Activated CD4-positive, alpha-beta T cell treated with anti-CD3 and anti-CD28 coated beads, Interleukin-2, amount 50 U/mL, for 48 hours (primary cell): ENCODE measurements at regions not wholly inside any gene's neighbourhood (a gene's known extent, or its start where the extent isn't known, plus 50 kb on each side); places are given as distances from the start of the nearest gene placed in this dataset.
"Not testable (repeated sequence)": the region's sequence is repeated elsewhere in the genome, so short reads cannot be mapped to it uniquely, and the experiment has no call there.

Experiments used
- DNase-seq, 2 experiments: peaks; one replicate each; pipeline ENCODE4 v3.0.0-alpha.2; 2020

DNA sequence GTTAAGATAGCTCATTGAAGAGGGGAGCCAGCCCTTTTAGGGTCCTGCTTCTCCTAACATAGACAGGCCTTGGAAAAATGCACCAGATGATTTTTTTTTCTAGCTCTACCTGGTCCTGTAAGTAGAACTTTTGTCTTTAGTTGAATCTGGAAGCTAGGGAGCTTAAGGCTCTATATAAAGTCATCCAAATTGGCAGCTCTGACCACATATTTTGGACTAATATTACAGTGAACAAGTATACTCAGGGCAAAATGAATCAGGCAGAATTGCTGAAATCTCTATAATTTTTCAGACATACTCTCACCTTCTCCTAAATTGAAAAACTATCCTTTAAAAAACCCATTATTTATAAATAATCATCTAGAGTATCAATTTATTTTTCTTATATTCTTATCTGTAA lies 375.6 kb downstream of the OSTF1 start:
- no peak for DNase-seq

GRCh38 chr9:75464726-75465125 lies 376.4 kb downstream of the OSTF1 start:
- no peak for DNase-seq

DNA sequence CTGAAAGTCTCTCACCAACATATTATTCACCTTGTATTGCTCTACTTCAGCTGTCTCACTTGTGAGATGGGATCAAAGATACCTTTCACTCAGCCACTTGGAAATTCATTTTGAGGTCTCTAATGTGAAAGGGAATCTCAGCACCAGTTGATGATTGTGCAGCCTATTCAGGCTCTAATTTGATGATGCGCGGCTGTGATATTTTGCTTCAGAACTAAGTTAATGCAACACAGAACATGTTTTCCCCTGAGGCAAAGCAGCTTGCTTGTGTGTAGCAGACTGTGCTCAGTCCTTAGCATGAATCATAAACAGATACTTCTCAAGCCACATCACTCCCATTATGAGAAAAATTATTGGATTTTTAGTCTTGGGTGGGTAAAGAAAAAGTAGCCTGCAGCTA lies 378.8 kb downstream of the OSTF1 start:
- DNase-seq, result no peak

- no peak for DNase-seq
Observed at GRCh38 chr9:75471549-75472114, 383.3 kb downstream of the OSTF1 start.

- DNase-seq, result no peak
Observed at GRCh38 chr9:75482566-75482965, 394.3 kb downstream of the OSTF1 start.

DNA sequence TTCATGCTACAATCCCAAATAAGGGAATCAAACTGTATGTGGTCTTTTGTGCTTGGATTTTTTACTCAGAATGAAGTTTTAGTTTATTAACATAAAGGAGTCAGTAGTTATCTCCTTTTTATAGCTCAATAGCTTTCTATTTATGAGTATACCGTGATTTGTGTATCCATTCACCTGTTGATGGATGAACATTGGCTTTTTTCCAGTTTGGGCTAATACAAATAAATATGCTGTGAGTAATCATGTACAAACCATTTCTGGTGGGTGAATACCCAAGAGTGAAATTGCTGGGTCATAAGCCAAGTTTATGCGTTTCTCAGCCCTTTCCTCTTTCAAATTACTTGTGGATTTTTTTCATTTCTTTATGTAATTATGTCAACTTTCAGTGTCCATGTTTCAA lies 395.3 kb downstream of the OSTF1 start:
- DNase-seq, result no peak

DNA sequence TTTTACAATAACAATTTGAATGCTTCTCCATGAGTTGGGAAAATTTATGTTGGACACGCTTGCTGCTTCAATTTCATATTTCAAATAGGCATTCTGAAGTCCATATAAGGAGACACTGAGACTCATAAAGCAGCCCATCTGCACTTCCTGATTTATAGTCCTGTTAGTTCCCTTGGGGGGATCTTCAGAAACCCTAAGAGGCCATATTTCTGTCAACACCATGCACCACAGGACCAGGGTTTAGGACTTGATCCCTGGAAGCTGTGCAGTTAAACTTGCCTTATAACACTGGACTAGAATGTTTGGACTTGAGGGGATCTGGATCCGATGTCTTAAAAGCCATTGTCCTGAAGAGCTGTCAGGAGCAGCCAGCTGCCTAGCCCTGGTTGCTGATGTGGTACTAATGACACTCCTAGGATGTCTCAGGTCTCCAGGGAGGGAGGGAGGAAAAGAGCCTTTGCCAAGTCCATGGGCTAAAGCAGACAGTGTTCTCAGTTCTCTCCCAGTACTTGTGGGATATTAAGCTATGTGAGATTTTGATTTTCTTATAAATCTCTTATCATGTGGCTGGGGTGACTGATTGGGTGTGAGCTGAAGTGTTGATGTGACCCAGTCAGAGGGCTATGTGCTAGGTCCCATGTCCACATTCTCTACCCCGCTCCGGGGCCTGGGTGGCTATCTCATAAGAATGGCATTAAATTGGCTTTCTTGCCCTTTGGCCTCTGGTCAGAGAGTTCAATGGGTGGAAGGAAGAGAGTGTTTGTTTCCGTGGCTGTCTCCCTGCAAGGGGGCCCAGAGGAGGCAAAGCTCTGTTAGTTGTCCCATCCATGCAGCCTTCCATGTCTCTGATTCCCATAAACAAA lies 399.8 kb downstream of the OSTF1 start:
- DNase-seq, result no peak

- no peak for DNase-seq
Observed at GRCh38 chr9:75488719-75489110, 400.4 kb downstream of the OSTF1 start.

GRCh38 chr9:75490326-75490725 lies 400.1 kb upstream of the PCSK5 start:
- DNase-seq, result no peak

DNA sequence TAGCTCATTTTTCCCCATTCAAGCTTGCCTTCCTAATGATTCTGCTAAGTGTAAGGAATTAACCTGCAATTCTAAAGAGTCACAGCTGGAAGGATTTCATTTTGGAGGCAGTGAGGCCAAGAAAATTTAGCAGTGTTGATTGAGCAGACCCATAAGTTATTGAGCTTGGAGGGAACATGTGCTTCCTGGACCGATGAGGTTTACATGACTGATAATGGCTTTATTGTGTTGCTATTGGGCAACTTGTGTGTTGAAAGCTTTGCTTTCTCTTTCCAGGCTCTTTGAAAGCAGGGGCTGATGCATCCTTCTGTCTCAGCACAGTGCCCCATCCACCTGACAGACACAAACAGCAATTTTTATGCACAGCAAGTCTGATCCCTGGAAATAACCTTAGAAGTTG lies 398.9 kb upstream of the PCSK5 start:
- no peak for DNase-seq

GRCh38 chr9:75499812-75500211 lies 390.7 kb upstream of the PCSK5 start:
- no peak for DNase-seq

DNA sequence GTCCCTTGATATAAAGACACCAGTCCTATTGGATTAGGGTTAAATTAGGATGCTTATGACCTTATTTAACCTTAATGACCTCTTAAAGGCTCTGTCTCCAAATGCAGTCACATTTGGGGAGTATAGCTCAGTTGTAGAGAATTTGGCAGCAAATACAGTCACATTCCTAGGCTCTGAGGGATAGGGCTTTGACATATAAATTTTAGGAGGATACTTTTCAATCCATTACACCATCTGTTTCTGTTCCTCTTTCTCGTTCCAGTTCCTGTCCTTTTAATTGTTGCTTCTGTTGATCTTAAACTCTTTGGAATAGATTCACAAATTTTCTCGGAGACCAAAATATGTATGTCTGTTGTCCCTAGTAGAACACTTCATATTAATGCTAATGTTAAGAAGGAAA lies 390.0 kb upstream of the PCSK5 start:
- DNase-seq, result no peak

- not testable (repeated sequence) for DNase-seq
Observed at GRCh38 chr9:75500940-75501339, 389.5 kb upstream of the PCSK5 start.

DNA sequence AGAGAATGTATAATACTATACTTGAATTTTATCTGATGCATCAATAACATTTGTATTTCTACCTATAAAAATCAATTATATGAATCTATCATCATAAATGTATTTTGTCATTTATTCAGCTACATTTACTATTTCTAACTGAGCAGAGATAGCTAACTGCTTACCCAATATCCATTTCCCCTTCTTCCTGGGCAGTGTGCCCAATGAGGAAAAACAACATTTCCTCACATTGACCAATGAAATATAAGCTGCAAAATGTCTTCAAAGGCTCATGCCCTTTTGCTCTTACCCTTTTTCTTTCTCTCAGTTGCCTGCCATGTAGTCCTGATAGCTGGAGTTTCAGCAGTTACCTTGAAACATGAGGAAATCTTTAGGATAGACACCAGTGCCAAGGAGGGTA lies 385.8 kb upstream of the PCSK5 start:
- DNase-seq, result no peak

DNA sequence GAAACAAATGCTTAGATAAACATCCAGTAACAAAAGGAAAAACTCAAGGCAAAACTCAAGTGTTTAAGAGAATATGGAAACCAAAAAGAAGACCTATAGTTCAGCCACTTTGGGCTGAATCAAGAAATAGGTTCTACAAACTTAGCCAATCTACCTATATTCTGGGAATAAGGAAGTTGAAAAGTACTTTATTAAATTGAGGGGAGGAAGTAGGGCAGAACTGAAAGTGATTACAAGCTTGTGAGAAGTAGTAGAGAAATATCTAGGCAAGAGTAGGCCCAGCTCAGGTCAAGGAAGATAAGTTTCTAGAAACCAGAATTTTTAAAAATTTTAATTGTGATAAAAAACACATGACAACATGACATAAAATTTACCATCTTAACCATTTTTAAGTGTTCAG lies 384.8 kb upstream of the PCSK5 start:
- no peak for DNase-seq

- no peak for DNase-seq
Observed at GRCh38 chr9:75529463-75529862, 361.0 kb upstream of the PCSK5 start.

DNA sequence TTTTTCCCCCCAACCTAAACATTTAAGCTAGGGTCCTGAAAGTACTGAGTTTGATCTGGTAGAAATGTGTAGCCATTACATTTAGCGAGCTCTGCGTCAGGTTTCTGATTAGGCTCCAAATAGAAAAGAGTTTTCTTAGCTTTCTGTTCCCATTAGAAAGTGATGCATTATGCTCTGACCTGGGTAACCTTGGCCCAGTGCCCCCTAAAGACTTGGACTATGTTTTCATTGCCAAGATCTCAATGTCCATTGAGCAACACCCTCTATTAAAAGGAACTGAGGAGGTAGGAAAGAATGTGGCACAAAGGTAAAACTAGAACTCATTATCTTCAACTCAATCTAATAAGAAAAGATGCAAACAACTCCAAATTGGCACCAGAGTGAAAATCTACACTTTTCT lies 358.9 kb upstream of the PCSK5 start:
- DNase-seq, result no peak

DNA sequence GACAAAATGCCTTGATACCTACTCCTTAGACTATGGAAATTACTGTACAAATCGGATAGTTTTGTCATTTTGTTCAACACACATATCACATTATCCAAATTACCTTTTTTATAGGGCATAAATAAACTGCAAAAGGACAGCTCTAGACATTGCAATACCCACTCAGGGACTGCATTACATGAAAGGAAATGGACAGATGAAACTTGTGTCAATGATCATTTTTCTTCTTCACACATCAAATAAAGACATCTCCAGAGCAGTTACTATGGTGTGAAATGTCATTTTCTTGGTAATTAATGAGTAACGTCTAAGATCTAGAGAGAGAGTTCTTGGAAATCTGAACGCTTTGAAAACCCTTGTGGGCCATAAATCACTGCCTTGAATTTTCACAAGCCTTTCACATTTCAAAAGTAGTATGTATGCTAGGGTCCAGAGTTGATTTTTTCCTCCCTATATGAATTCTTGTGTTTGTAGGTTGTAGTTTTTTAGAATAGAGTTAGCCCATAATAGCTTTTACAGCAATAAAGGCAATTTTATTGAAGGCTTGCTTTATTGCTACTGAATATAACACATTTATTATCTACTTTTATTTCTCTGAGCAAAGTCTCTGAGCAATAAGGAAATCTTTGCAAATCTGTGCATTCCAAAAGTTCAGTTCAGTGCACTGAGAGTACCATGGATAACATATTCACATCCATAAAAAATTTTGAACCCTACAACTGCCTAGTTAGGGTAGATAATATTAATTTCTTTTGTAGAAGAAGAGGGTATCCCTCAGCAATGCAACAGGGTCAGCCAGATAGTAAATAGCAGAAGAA lies 358.0 kb upstream of the PCSK5 start:
- DNase-seq, result no peak

DNA sequence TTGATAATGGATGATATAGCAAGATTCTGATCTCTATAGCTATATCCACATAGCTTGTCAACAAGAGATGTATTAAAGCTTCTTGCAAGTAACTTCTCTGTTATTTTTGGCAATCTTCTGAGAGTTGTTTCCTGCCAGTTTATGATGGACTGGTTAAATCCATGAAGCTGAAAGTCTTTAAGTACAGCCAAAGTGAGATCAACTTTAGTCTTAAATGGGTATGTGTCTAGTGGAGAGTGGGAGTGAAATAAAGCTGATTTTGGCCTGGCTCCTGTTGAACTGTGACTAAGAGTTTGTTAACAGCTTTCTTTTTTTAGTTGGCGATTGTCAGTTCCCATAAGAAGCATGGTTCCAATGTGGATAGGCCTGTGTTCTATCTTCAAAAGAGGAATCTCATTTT lies 350.9 kb upstream of the PCSK5 start:
- no peak for DNase-seq

GRCh38 chr9:75540185-75540584 lies 350.3 kb upstream of the PCSK5 start:
- DNase-seq, result no peak

DNA sequence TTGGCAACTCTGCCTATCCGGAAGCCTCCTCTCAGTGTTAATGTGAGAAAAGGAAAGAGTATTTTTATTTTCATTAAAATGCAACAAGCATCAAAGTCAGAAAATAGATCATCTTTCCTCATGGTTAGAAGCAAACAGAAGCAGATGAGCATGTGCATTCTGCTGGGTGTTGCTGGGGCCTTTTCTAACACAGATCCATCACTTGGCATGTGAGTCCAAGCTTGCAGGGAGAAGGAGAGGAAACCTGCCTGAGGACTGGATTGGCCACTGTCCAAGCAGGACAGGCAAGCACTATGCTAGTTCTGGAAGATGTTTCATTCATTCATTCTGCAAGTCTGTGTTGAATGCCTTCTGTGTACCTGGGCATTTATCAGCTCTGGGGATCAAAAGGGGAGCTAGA lies 348.7 kb upstream of the PCSK5 start:
- no peak for DNase-seq

GRCh38 chr9:75544815-75545214 lies 345.7 kb upstream of the PCSK5 start:
- DNase-seq, result no peak

DNA sequence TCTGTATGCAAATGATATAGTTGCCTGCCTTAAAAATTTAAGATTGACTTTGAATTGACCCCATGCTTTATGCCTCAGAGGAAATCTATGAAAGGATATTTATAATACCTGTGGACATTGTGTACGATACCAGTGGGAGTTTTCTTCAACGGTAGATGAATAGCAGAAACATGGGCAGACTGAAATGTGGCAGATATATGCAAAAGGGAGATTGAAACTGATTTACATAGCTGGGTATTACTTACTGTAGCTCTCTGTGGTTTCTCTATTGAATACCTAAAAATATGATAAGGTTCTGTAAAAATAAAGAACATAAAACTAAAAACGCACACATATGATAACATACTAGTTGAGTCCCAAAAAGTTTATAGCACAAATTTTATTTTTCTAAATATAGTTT lies 345.2 kb upstream of the PCSK5 start:
- no peak for DNase-seq

- DNase-seq, result no peak
Observed at GRCh38 chr9:75548871-75549270, 341.6 kb upstream of the PCSK5 start.
